ENCODE measurements at regions not wholly inside any gene's neighbourhood (a gene's known extent, or its start where the extent isn't known, plus 50 kb on each side); places are given as distances from the start of the nearest gene placed in this dataset.

GRCh38 chr4:16377887-16378286 lies 151.6 kb upstream of the TAPT1 start:
- no peak for TF ChIP-seq CTCF (IDR thresholded peaks at IDR 0.05)
- TF ChIP-seq EP300 (IDR thresholded peaks at IDR 0.05; ENCODE audit: low read depth) = no peak
- TF ChIP-seq POLR2A (IDR thresholded peaks at IDR 0.05) = no peak
- no peak for TF ChIP-seq POLR2AphosphoS5 (IDR thresholded peaks at IDR 0.05)

Measured in transverse colon (tissue), 4 donors.